COLO668 (cell line): ENCODE measurements at regions not wholly inside any gene's neighbourhood (a gene's known extent, or its start where the extent isn't known, plus 50 kb on each side); places are given as distances from the start of the nearest gene placed in this dataset.

ENCODE experiments used
- DNase-seq: peaks from one replicate; lab custom pipeline; 2025; ENCODE audit not compliant: unreplicated experiment; lab: John Stamatoyannopoulos, UW

- DNase-seq: no peak
These were observed 106.9 kb downstream of the TLE3 start for GRCh38 chr15:69990566-69991421.

DNA sequence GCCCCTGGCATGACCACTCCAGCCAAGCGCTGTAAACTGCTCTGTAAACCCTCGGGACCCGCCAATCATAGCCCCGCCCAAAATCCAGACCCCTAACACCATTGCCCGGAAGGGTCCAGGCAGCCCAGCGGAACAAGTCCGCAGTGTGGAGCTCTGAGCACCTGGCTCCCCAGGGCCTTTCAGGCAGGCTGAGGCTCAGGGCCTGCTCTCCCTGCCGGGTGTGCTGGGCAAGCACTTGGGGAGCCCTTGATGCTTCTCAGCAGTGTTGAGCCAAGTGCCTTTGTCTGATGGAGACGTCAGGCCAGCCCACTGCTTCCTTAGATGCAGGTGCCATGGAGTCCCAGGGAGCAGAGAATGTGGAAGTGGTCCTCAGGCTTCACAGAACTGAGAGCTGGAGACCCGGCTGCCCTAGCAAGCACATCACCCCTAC is 106.2 kb downstream of the TLE3 start:
- DNase-seq: no peak

- DNase-seq: no peak
These were observed 105.4 kb downstream of the TLE3 start for GRCh38 chr15:69992348-69992747.

DNA sequence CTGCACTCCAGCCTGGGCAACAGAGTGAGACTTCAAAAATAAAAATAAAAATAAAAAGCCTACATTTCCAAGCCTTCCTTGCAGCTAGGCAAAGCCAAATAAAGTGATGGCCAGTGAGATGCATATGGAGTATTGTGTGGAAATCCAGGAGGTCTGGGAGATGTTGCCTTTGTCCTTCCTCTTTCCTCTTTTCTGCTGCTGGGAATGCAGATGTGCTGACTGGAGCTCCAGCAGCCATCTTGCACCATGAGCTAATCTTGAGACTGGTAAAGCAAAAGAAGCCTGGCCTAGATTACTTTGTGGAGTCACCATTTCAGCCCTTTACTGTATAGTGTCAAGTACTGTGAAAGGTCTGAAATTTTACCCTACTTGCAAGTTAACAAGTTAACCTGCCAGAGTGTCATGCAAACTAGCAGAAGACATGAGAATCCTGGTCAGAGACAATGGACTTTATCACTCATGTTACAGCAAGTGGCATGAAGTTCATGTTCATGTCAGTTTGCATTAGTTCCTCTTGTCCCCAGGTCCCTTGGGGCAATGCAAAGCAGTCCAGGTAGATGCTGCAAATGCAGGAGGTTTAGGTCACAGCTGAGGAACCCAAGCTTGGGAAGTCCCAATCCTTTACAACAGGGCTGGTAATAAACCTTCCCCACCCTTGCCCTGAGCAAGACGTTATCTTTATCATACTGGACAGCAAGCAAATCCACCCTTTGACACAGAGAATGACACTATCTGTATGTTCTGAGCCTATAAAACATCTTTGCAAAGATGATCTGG is 103.1 kb downstream of the TLE3 start:
- no peak for DNase-seq

DNA sequence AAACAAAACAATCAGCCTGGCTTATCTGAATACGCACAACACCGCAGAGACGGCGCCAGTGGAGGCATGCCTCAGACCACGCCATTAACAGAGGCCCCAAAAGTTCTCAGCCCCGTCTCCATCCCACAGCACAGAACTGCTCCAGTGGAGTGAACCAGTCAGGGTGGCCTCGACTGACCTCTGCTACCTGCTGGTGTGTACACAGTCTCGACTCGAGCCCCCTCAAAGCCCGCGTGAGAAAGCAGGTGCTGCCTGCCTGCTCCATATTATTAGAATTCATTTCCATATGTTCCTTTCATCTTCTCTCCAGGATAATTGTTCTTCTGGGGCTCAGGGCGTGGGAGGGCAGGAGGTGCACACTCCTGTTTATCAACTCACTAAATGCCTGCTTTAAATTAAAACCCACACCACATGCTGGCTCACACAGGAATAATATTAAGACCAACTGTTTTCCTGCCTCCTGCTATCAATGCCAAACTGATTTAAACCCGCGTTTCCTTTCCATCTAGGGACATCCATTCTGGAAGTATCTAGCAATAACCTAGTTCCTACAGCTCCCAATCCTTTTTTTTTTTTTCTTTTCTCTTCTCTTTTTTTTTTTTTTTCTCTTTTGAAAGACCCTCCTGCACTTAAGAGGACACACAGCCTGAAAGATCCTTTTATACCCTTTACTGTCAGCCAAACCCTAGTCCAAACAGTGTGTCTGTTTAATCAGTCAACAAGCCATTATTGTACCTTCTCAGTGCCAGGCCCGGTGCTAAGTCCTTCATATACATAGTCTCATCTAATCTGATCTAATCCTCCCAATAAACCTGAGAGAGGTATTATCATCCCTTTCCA is 101.2 kb downstream of the TLE3 start:
- DNase-seq: peak; percentile 64

DNA sequence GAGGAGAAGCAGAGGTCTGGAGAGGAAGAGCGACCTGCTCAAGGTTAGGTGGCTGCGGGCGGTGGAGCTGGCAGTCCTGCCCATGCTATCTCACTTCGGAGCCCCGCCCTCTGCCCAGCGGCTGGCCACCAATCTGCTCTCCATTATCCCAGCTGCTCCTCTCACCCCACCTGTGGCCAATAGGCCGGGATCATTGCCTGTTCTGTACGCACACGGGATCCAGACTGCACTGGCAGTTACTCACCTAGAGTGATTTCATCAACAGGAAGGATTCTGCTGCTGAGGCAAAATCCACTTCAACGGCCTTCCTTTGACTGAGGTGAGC is 100.6 kb downstream of the TLE3 start:
- DNase-seq: peak; percentile 90
